ENCODE measurements at regions not wholly inside any gene's neighbourhood (a gene's known extent, or its start where the extent isn't known, plus 50 kb on each side); places are given as distances from the start of the nearest gene placed in this dataset.

DNA sequence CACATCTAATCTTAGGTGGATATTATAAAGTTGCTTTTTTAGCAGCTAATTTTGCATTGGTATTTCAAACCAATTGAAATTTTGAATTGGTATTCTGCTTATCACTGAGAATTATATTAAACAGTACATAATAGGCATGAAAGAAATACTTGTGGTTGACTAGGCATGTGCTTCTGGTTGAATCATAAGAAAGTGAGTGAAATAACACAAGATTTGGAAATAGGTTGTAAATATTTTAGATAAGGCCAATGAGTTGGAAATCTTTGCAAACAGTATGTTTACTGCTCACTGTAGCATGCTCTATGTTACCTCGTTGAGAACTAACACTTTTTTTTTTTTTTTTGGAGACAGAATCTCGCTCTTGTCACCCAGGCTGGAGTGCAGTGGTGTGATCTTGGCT, 66.8 kb upstream of the RFC3 start:
- no peak for DNase-seq (ENCODE audit: low spot score)

DNA sequence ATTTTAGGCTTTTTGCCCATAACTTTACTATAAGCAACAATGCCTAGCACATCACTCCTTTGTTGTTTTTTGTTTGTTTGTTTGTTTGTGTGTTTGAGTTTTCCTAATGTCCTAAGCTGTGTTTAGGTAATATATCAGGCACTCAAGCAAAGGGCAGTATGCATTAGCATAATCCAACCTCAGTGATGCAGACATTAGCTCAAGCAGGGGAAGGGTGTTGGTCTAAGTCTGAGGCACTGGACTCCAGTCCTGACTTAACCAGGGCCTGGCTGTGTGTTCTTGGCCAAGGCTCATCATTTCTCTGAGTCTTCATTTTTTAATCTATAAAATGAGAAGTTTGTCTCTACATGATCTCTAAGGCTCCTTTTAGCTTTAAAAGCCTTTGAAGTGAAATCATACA, 65.9 kb upstream of the RFC3 start:
- no peak for DNase-seq (ENCODE audit: low spot score)

DNA sequence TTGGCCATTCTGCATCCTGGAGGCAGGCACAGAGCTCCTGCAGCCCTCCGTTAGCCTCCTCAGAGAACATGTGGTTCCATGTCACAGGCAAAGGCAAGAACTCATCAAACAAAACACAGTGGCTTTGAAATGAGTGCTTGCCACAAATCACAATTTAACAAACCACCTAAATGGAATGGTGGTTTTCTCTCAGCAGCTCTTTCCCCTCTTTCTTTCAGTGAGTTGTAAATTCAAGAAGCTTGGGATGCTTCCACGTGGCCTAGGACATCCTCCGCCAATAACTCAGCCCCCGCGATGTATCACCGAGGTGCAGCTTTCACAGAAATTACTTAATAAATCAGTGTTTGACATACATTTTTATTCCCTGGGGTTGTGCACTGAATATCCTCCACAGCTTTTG, 65.4 kb upstream of the RFC3 start:
- no peak for DNase-seq (ENCODE audit: low spot score)

DNA sequence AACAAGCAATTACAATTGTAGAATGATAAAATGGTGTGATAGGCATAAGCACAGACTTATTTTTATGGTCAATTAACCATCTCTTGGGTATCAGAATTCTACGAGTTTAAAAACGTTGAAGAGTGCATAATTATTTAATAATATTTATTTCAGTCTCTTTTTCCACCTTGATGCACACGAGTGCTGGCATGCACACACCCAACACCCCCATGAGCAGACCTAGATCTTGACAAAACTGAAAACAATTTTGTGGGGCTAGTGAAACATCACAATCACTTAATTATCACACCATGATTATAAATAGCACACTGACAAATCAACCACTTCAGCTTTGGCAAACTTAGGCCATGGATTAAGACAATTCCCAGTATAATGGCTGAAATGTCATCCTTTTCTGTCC, 61.0 kb upstream of the RFC3 start:
- DNase-seq (ENCODE audit: low spot score): no peak

DNA sequence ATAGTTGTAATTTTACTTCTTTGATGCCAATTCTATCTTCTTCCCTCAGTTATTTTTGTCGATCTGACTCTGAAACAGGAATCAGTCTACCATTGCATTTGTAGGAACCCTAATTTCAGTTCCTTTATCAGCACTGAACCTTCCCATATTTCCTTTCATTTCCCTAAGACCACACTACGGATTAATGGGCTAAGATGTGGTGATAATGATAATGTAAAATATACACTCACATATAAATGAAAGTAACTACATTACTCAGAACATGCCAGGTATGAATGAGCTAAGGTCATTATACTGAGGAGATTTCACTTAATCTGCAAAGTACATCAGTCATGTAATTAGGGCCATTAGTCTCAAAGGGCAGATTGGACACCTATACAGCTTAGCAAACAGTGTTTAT, 60.2 kb upstream of the RFC3 start:
- no peak for DNase-seq (ENCODE audit: low spot score)

DNA sequence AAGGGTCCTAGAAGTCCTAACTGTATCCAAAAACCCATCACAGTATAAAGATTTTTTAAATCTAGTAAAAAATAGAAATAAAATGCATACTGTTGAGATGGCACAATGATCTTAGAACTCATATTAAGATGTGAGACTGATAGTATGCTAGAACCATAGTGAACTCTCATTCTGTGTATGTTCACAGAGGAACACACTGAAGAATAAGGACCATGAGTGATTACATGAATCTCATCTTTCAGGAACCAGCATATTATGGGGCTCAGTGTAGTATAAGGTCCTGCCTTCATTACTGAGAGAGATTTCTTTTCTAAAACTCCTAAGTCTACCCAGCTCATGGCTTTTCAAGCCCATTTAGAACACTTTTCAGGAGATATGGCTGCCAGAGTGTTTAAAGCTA, 59.8 kb upstream of the RFC3 start:
- no peak for DNase-seq (ENCODE audit: low spot score)

DNA sequence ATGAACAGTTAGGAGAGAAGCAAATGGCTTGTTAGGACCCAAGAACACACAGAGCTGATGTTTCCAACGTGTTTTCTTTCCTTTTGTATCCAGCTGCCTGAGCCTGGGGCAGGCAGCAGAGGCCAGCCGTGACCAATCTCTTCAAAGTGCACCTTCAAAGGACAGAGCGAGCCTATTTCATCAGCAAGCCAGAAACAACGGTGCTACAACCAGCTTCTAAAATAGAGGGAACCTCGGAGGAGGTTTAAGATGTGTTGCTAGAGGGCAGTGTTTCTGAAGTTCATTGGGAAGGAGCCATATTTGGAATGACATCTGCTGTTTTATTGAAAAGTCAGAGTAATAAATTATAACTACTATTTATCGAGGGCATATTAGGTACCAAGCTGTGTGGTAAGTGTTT, 56.2 kb upstream of the RFC3 start:
- peak; percentile 12 for DNase-seq (ENCODE audit: low spot score)

DNA sequence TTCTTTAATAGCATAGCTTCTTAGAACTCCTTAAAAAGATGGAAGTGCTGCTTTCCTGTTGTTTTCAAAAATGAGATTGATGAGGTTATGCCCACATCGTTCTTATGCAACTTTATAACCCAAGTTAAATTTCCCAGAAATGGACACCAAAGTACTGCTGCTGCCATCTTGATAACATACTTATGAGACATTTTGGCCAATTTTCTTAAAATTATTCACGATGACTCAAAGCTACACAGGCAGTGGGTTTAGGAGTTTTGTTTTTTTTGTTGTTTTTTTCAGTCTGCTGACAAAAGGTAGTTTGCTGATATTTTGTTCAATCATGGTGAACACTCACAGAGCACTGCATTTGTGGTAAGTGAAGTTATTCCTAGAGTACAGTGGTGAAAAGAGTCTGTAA, 54.9 kb upstream of the RFC3 start:
- no peak for DNase-seq (ENCODE audit: low spot score)

DNA sequence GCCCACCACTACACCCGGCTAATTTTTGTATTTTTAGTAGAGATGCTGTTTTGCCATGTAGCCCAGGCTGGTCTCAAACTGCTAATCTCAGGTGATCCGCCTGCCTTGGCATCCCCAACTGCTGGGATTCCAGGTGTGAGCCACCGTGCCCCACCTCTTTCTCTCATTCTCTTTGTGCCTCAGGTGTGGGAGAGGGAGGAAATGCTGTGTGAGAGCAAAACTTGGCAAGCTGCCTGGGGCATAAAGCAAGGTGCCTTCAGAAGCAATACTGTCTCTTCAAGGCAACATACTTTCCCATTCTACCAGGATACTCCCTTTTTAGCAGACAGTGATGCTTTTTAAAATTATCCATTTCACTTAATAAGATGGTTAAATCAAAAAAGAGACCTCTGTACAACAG, 53.2 kb upstream of the RFC3 start:
- DNase-seq (ENCODE audit: low spot score): no peak

DNA sequence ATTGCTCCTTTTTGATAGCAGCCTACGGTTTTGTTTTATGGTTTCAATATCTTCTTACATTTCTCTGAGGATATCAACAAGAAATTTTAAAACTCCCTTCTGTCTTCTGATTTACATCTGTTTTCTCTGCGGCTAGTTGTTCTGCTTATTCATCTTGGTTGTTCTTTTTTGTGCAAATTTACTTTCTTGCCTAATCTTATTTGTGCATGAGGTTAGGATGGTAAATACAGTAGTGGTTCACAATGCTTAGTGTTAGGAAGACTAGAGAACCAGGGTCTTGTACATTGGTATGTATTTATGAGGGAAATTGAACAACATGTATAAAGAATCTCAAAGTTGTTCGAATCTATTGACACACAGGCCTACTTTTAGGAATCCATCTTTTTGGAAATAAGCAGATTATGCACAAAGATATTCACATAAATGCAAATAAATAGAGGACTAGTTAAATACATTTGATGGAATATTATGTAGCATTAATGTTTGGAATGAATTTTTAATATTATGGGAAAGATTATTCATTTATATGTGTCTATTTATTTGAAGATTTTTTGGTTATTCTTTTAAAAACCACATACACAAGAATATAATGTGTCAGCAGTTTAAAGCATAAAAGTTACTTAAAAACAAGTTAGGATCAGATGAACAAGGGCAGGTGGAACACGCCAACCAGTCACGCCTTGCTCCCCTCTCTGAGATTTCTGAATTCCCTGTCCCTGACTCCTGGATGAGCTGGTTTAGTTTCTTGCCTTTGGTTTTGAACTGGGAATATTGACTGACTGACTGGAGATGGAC, 51.4 kb upstream of the RFC3 start:
- DNase-seq (ENCODE audit: low spot score): no peak

DNA sequence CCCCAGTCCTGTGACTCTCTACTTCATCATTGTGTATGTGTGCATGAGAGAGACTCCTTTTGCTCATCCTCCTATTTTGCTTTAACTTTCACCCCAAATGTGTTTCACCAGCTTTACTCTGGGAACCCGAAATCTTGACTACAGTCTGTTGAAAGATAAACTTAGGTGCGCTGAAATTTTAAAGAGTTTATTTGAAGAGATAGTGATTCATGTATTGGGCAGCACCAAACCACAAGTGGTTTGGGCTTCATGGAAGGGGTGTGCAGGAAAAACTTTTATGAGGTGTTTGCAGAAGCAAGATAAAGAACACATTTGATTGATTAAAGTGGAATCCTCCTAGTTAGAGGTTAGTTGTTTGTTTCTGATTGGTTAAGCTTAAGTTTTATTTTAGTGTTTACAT, 50.8 kb upstream of the RFC3 start:
- no peak for DNase-seq (ENCODE audit: low spot score)

Measured in RKO (cell line).